Esophagus squamous epithelium (tissue), 5 donors: ENCODE measurements at regions not wholly inside any gene's neighbourhood (a gene's known extent, or its start where the extent isn't known, plus 50 kb on each side); places are given as distances from the start of the nearest gene placed in this dataset.
"Not testable (repeated sequence)": the region's sequence is repeated elsewhere in the genome, so short reads cannot be mapped to it uniquely, and the experiment has no call there.

ENCODE experiments used
- DNase-seq: peaks from one replicate; lab custom pipeline; 2025; lab: John Stamatoyannopoulos, UW
- H3K27ac ChIP-seq, 4 donors: fragments of 200-600 bp; sonication (generic); one replicate each; pipeline ENCODE4 v1.5.1; 2016 to 2019; ENCODE audit warnings: mild to moderate bottlenecking in 1 of 4
- H3K27me3 ChIP-seq, 4 donors: fragments of 200-600 bp; sonication (generic); 1 replicate in 3 of 4; 2 replicates in 1 of 4; pipeline versions ENCODE4 v1.5.1 to v1.6.0; 2017 to 2021; ENCODE audit warnings: antibody characterized with exemption in 1 of 4
- H3K36me3 ChIP-seq, 3 donors: fragments of 200-600 bp; sonication (generic); one replicate each; pipeline ENCODE4 v1.5.1; 2016 to 2019
- H3K4me1 ChIP-seq, 3 donors: fragments of 200-600 bp; sonication (generic); one replicate each; pipeline ENCODE4 v1.5.1; 2017 to 2019
- H3K4me3 ChIP-seq, 4 donors: fragments of 200-600 bp; sonication (generic); 1 replicate in 3 of 4; 2 replicates in 1 of 4; pipeline ENCODE4 v1.5.1; 2016 to 2019; ENCODE audit warnings: mild to moderate bottlenecking in 2 of 4, moderate library complexity in 1 of 4
- H3K9me3 ChIP-seq, 3 donors: fragments of 200-600 bp; sonication (generic); one replicate each; pipeline ENCODE4 v1.5.1; 2016 to 2019
- WGBS, 2 donors: methylation state at CpG; one replicate each; pipeline ENCODE4 v1.1.5; 2018; 5-methylcytosine and 5-hydroxymethylcytosine counted together
- intact Hi-C: fragments of 100-400 bp; cut with DNase I; formaldehyde crosslinking; loops from one replicate; pipeline ENCODE4 v1.15.0; 2022
- donor health status: DM: yes; HTN: yes; CAD: no.

DNA sequence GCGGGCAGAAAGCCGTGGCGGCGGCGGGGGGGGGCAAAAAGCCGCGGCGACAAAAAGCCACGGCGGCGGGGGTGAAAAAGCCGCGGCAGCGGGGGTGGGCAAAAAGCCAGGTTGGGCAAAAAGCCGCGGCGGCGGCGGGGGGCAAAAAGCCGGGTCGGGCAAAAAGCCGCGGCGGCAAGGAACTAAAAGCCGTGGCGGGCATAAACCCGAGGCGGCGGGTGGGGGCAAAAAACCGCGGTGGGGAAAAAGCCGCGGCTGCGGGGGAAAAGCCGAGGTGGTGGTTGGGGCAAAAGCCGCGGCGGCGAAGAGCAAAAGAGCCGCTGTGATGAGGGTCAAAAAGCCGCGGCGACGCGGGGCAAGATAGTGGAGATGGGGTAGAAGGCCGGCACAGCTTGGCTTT lies 1834.2 kb downstream of the FOXD4L5 start:
- H3K4me1 ChIP-seq, H3K9me3 ChIP-seq, intact Hi-C loops, DNase-seq, H3K27ac ChIP-seq, H3K36me3 ChIP-seq, H3K27me3 ChIP-seq: not testable (repeated sequence)
- H3K4me3 ChIP-seq: peak overlapping the region in 3 of 4 donors; percentile 41 to 48 (median 42)
- WGBS, 2 donors: no CpG with 5 or more reads among the region's 46 CpGs

GRCh38 chr9:63425123-63425522 lies 1859.9 kb downstream of the FOXD4L5 start:
- WGBS, 2 donors: no CpG with 5 or more reads among the region's 3 CpGs
- H3K9me3 ChIP-seq, H3K4me1 ChIP-seq, H3K36me3 ChIP-seq, H3K27ac ChIP-seq, H3K27me3 ChIP-seq, intact Hi-C loops, DNase-seq, H3K4me3 ChIP-seq: not testable (repeated sequence)

- H3K4me1 ChIP-seq, intact Hi-C loops, H3K27ac ChIP-seq, H3K27me3 ChIP-seq, H3K4me3 ChIP-seq, H3K36me3 ChIP-seq, DNase-seq, H3K9me3 ChIP-seq: not testable (repeated sequence)
- WGBS, 2 donors: no CpG with 5 or more reads among the region's 3 CpGs
These were observed 1894.1 kb downstream of the FOXD4L5 start for GRCh38 chr9:63390897-63391296.

DNA sequence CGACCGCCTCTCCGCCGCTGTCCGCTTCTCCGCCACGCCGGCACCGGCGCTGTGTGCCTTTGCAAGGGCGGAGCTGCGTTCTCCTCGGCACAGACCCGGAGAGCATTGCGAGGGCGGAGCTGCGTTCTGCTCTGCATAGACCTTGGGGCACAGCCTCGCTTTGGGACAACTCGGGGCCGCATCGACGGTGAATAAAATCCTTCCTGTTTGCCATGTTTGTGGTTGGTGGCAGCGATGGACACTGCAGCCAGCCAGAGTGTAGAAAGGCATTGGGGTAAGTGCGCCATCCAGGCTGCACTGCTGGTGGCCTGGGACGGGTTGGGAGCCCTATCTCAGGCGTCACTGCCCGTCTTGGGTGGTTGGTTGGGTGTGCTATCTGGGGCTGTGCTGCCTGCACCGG lies 1899.5 kb downstream of the FOXD4L5 start:
- intact Hi-C loops, H3K4me1 ChIP-seq, DNase-seq: not testable (repeated sequence)

GRCh38 chr9:63379864-63380263 lies 1905.1 kb downstream of the FOXD4L5 start:
- H3K27me3 ChIP-seq, H3K4me3 ChIP-seq, H3K27ac ChIP-seq, H3K4me1 ChIP-seq, H3K36me3 ChIP-seq, H3K9me3 ChIP-seq, DNase-seq, intact Hi-C loops: not testable (repeated sequence)
- 95 to 97% methylated on average over 3 to 12 of the region's 12 CpGs for WGBS, 2 donors

More for the DNA sequence above, 1899.5 kb downstream of the FOXD4L5 start:
- not testable (repeated sequence) for H3K27me3 ChIP-seq, H3K9me3 ChIP-seq, H3K36me3 ChIP-seq
- H3K4me3 ChIP-seq: peak overlapping the region in 3 of 4 donors; percentile 29 to 56 (median 37)
- no CpG with 5 or more reads among the region's 28 CpGs for WGBS, 2 donors
- H3K27ac ChIP-seq: peak overlapping the region in 3 of 4 donors; percentile 6 to 65 (median 50)

- 54 to 63% methylated on average over 2 of the region's 4 CpGs for WGBS, 2 donors
- H3K27ac ChIP-seq: peak overlapping the region in 1 of 4 donors; percentile 10
- not testable (repeated sequence) for DNase-seq
These were observed 1930.8 kb downstream of the FOXD4L5 start for GRCh38 chr9:63354219-63354618.

DNA sequence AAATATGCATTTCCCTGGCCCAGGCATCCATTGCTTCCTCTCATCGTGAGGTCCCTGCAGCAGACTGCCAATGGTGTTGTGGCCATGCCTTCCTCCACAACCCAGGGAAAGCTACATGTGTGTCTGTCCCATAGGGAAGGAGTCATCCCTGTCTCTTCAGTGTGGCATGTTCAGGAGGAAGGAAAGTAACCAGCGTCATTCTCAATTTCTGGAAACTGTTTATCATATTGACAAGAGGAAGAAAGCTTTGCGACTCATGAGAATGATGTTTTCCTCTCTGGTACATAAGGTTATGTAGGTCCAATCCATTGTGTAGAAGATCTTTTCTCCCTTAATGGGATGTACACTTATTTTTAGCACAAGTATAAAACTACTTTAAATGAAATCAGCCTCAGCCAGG lies 1937.7 kb downstream of the FOXD4L5 start:
- H3K4me1 ChIP-seq, H3K9me3 ChIP-seq, H3K4me3 ChIP-seq, DNase-seq, H3K27me3 ChIP-seq, H3K36me3 ChIP-seq, intact Hi-C loops: not testable (repeated sequence)
- 70 to 86% methylated on average over 2 of the region's 3 CpGs for WGBS, 2 donors
- peak overlapping the region in 2 of 4 donors; percentile 23 to 43 for H3K27ac ChIP-seq

More at GRCh38 chr9:63354219-63354618, 1930.8 kb downstream of the FOXD4L5 start:
- H3K4me1 ChIP-seq, H3K36me3 ChIP-seq, H3K4me3 ChIP-seq, H3K9me3 ChIP-seq, H3K27me3 ChIP-seq, intact Hi-C loops: not testable (repeated sequence)

GRCh38 chr9:63346310-63347048 lies 1938.5 kb downstream of the FOXD4L5 start:
- H3K27me3 ChIP-seq, intact Hi-C loops, H3K9me3 ChIP-seq, H3K36me3 ChIP-seq, H3K4me1 ChIP-seq, DNase-seq, H3K4me3 ChIP-seq: not testable (repeated sequence)
- peak overlapping the region; percentile 42 to 75 (median 66) for H3K27ac ChIP-seq
- WGBS, 2 donors: 27 to 49% methylated on average over 5 to 6 of the region's 14 CpGs

DNA sequence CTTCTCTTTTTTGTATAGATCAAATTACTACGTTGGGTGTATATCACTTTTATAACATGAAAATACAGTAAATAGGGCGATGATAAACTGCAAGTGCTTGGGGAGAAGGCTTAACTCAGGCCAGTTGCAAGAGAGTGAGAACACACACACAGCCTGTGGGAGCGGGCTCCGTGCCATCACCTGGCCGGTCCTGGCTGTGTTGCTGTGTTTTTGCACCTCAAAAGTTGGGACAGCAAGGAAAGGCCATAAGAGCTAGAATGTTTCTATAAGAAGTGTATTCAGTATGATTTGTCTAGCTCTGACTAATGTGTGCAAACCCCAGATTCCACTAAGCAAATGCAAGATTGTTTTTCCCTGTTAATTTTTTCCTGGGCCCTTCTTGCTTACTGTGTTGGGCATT lies 1940.6 kb downstream of the FOXD4L5 start:
- H3K4me3 ChIP-seq, H3K27me3 ChIP-seq, H3K36me3 ChIP-seq, H3K9me3 ChIP-seq, H3K4me1 ChIP-seq, intact Hi-C loops, DNase-seq, H3K27ac ChIP-seq: not testable (repeated sequence)
- WGBS, 2 donors: no CpG with 5 or more reads among the region's 5 CpGs

DNA sequence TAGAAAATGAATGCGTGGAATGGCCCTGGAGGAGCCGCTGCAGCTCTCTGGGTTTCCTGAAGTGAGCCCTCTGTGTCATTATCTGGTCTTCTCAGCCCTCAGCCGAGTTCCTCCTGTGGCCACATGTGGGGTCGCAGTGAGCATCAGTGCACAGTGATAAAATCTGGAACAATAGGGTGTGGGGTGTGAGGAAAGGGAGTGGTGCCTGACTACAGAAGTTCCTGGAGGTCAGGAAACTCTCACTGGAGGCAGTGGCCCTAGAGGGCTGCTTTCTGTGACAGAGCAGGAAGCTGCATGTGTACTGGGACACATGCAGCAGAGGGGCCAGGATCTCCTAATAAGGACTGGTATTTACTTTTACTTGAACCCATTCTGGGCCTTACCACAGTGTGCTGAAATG lies 1942.5 kb downstream of the FOXD4L5 start:
- H3K27me3 ChIP-seq, H3K9me3 ChIP-seq, H3K4me3 ChIP-seq, H3K36me3 ChIP-seq, DNase-seq, H3K27ac ChIP-seq, intact Hi-C loops: not testable (repeated sequence)
- H3K4me1 ChIP-seq: peaks cover 0 to 10% (median 4%) of the 10 kb centered on the region in 3 donors
- no CpG with 5 or more reads among the region's 4 CpGs for WGBS, 2 donors
